ENCODE measurements at regions not wholly inside any gene's neighbourhood (a gene's known extent, or its start where the extent isn't known, plus 50 kb on each side); places are given as distances from the start of the nearest gene placed in this dataset.

DNA sequence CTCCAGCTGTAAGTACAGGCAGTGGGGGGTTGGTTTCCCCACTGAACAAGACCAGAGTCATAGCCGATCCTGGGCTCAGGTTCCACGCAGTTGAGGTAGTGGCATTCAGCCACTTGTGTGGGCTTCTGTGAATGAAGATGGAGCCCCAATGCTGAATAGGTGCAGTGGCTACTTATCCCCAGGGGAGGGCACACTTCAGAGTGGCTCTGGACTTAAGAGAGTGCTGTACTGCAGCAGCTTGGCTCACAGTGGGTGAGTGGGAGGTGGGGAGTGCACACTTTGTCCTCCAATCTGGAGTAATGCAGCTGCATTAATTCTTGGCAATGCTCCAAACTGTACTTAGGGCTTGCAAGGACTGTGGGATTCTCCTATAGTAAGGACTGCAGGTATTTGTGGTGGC is 81.9 kb downstream of the BUB3 start:
- Histone ChIP-seq H2AFZ (ENCODE audit: low read length) (no peak overlapping the region), H3K79me1 (ENCODE audit: low read depth, low read length) (no peaks in the 10 kb centered on the region), H3K9me3 (ENCODE audit: insufficient read depth in 2 of 2, low read depth in 1 of 2, low read length in 1 of 2) (no peaks in the 10 kb centered on the region), H3K9ac (replicated peaks in 1 of 4; ENCODE audit: extremely low read depth in 1 of 4, low read depth in 3 of 4, low read length in 3 of 4) (no peak overlapping the region), H4K20me1 (replicated peaks in 1 of 2; ENCODE audit: control insufficient read depth in 1 of 2, insufficient read depth in 2 of 2, low read length in 2 of 2) (no peaks in the 10 kb centered on the region), H3K23me2 (ENCODE audit: low read depth, low read length) (no peaks in the 10 kb centered on the region), H2BK15ac (ENCODE audit: low read length) (0 out of 2 replicates have a peak overlapping the region, but pooled peaks have one; percentile 21), H3K14ac (ENCODE audit: insufficient read length) (no peak overlapping the region), H3K4me2 (ENCODE audit: insufficient read depth in 1 of 2, low read depth in 2 of 2, low read length in 2 of 2) (no peak overlapping the region), H3K27ac (ENCODE audit: low read depth, low read length) (no peak overlapping the region), H2BK20ac (ENCODE audit: low read length) (no peak overlapping the region), H2AK5ac (ENCODE audit: low read depth, low read length) (no peak overlapping the region), H3K18ac (ENCODE audit: extremely low read depth, low read length) (no peak overlapping the region), H2BK12ac (ENCODE audit: low read depth, low read length) (no peak overlapping the region), H3K36me3 (ENCODE audit: control insufficient read depth in 2 of 4, insufficient read depth in 4 of 4, low read length in 3 of 4) (no peaks in the 10 kb centered on the region), H3K4me1 (replicated peaks in 1 of 4; ENCODE audit: control insufficient read depth in 3 of 4, insufficient read depth in 4 of 4, low read length in 3 of 4) (no peaks in the 10 kb centered on the region), H3K56ac (replicated peaks; ENCODE audit: insufficient read length, low read depth, low read length) (no peak overlapping the region), H4K5ac (ENCODE audit: insufficient read length, low read depth, low read length) (no peak overlapping the region), H3K79me2 (ENCODE audit: control insufficient read depth in 1 of 2, insufficient read depth in 2 of 2, low read length in 2 of 2) (no peaks in the 10 kb centered on the region), H4K91ac (replicated peaks; ENCODE audit: insufficient read length, low read length) (no peak overlapping the region), H3K23ac (ENCODE audit: insufficient read length) (no peak overlapping the region), H3K4ac (replicated peaks; ENCODE audit: insufficient read length, low read depth, low read length) (no peak overlapping the region), H2BK120ac (replicated peaks; ENCODE audit: low read depth, low read length) (no peak overlapping the region), H3K27me3 (replicated peaks in 1 of 4; ENCODE audit: control insufficient read depth in 3 of 4, extremely low read depth in 1 of 4, insufficient read depth in 3 of 4, low read length in 3 of 4) (no peaks in the 10 kb centered on the region), H2BK5ac (ENCODE audit: low read depth, low read length) (no peak overlapping the region), H3K4me3 (ENCODE audit: extremely low read depth in 1 of 4, insufficient read depth in 2 of 4, low read depth in 3 of 4, low read length in 4 of 4) (no peak overlapping the region), H4K8ac (ENCODE audit: extremely low read depth, insufficient read depth, low read length) (peak overlapping the region; percentile 28)
- ChIA-PET POLR2A (ENCODE audit: partially characterized antibody) (no interaction called here), CTCF (ENCODE audit: partially characterized antibody) (interaction anchor here (0.8 to 4.9 kb wide), 13 partner anchors 10 to 322 kb away, joined by 3 to 31 read pairs (median 4); no protein-coding TSS in a partner anchor)
- FAIRE-seq = no peak
- 85% methylated on average over 2 of the region's 2 CpGs; no CpG with 5 or more reads in 1 of the 2 experiments for WGBS, 2 experiments (ENCODE audit: extremely low coverage in 1 of 2, insufficient coverage in 1 of 2, insufficient read length in 1 of 2, insufficient replicate concordance in 2 of 2, low coverage in 1 of 2, low lambda C conversion rate in 2 of 2, missing lambda C conversion rate in 1 of 2)
- no peak for TF ChIP-seq CBX5 (IDR thresholded peaks at IDR 0.05; ENCODE audit: low read depth, low read length)
- TF ChIP-seq SUZ12 (IDR thresholded peaks at IDR 0.05; ENCODE audit: low read length) = no peak
- TF ChIP-seq, protein P1, sequence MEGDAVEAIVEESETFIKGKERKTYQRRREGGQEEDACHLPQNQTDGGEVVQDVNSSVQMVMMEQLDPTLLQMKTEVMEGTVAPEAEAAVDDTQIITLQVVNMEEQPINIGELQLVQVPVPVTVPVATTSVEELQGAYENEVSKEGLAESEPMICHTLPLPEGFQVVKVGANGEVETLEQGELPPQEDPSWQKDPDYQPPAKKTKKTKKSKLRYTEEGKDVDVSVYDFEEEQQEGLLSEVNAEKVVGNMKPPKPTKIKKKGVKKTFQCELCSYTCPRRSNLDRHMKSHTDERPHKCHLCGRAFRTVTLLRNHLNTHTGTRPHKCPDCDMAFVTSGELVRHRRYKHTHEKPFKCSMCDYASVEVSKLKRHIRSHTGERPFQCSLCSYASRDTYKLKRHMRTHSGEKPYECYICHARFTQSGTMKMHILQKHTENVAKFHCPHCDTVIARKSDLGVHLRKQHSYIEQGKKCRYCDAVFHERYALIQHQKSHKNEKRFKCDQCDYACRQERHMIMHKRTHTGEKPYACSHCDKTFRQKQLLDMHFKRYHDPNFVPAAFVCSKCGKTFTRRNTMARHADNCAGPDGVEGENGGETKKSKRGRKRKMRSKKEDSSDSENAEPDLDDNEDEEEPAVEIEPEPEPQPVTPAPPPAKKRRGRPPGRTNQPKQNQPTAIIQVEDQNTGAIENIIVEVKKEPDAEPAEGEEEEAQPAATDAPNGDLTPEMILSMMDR (IDR thresholded peaks at IDR 0.05; ENCODE audit: control extremely low read depth in 1 of 3, insufficient read depth in 1 of 3, low read depth in 1 of 3, low read length in 3 of 3) = peak; percentile 28 to 69 (median 47)
- no peak for TF ChIP-seq RNF2 (IDR thresholded peaks at IDR 0.05; ENCODE audit: borderline replicate concordance, low read depth, low read length, missing control alignments, poor library complexity, severe bottlenecking)
- no peak for TF ChIP-seq SRF (IDR thresholded peaks at IDR 0.05; ENCODE audit: low read depth, low read length)
- peak; percentile 28 to 64; a peak in 3 of 4 replicates for TF ChIP-seq RAD21 (IDR thresholded peaks at IDR 0.05 in 1 of 2, conservative IDR thresholded peaks at IDR 0.05 in 1 of 2; ENCODE audit: low read depth in 2 of 2, low read length in 2 of 2)
- no peak for DNase-seq (ENCODE audit: low read depth in 1 of 2, low spot score in 2 of 2)

Data from H1 (cell line).